WTC11 (cell line): ENCODE measurements at regions not wholly inside any gene's neighbourhood (a gene's known extent, or its start where the extent isn't known, plus 50 kb on each side); places are given as distances from the start of the nearest gene placed in this dataset.

Experiments
- TCF7 ChIP-seq: sonication (generic); formaldehyde crosslinking; IDR thresholded peaks from 2 replicates; pipeline ENCODE4 v1.8.0; 2022; ENCODE audit warnings: mild to moderate bottlenecking, low read depth, missing genetic modification reagents, moderate library complexity
- TF ChIP-seq, protein P1 (sequence below): fragments of 200-600 bp; IDR thresholded peaks from 2 replicates; pipeline ENCODE4 v1.8.0; 2022; ENCODE audit warnings: antibody characterized with exemption

DNA sequence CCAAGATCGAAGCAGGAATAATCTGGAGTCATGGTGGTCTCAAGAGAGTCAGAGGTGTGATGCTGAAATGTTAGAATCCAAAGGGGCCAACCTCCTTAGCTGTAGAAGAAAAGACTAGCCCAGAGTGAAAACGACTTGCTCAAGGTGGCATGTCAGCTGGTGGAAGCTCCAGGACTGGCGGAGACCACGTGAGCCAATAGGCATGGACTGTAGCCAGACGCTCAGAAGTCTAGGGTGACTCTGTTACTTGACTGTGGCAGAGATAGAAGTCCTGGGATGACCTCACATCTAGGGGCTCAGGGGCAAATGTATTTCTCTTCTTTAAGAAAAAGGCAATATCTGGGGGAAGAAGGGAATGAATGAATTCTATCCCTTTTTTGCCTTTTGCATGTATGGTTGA is 267.4 kb downstream of the ATG4C start:
- TF ChIP-seq, protein P1, sequence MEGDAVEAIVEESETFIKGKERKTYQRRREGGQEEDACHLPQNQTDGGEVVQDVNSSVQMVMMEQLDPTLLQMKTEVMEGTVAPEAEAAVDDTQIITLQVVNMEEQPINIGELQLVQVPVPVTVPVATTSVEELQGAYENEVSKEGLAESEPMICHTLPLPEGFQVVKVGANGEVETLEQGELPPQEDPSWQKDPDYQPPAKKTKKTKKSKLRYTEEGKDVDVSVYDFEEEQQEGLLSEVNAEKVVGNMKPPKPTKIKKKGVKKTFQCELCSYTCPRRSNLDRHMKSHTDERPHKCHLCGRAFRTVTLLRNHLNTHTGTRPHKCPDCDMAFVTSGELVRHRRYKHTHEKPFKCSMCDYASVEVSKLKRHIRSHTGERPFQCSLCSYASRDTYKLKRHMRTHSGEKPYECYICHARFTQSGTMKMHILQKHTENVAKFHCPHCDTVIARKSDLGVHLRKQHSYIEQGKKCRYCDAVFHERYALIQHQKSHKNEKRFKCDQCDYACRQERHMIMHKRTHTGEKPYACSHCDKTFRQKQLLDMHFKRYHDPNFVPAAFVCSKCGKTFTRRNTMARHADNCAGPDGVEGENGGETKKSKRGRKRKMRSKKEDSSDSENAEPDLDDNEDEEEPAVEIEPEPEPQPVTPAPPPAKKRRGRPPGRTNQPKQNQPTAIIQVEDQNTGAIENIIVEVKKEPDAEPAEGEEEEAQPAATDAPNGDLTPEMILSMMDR: no peak
- no peak for TF ChIP-seq TCF7 (CRISPR knock-in tag)
